ENCODE measurements at regions not wholly inside any gene's neighbourhood (a gene's known extent, or its start where the extent isn't known, plus 50 kb on each side); places are given as distances from the start of the nearest gene placed in this dataset.

GRCh38 chr3:13177641-13178040 lies 104.4 kb upstream of the IQSEC1 start (continued):
- TF ChIP-seq CREB1 (IDR thresholded peaks at IDR 0.05; ENCODE audit: low read depth) (no peak), ZBTB33 (IDR thresholded peaks at IDR 0.05) (no peak), TCF12 (IDR thresholded peaks at IDR 0.05; ENCODE audit: low read depth, low read length) (no peak), BCL11A (IDR thresholded peaks at IDR 0.05; ENCODE audit: low read depth, low read length) (no peak), TCF3 (IDR thresholded peaks at IDR 0.05; ENCODE audit: borderline replicate concordance, insufficient read depth, low read depth, low read length) (no peak), STAT3 (IDR thresholded peaks at IDR 0.05; ENCODE audit: low read depth, low read length) (no peak)

DNA sequence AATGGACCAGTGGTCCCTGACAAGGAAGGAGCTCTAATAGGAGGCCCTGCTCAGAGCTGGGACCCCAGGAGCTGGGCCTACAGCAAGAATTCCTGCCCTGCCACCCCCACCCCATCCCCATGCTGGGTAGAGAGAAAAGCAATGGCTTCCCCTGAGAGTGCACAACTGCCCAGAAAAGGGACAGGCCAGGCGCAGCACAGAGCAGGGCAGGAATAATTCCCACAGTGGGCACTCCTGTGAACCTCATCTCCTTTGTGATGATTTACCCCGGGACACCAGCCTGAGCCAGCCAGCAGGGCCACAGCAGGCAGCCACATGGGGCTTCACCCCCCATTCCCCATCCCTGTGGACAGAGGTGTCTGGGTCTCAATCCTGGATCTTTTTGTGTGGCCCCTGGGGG lies 104.0 kb upstream of the IQSEC1 start:
- FAIRE-seq: no peak
- TF ChIP-seq DPF2 (IDR thresholded peaks at IDR 0.05) (no peak), PML (IDR thresholded peaks at IDR 0.05; ENCODE audit: low read length) (no peak), RCOR1 (conservative IDR thresholded peaks at IDR 0.05; ENCODE audit: low read depth, low read length) (no peak), NR2F1 (conservative IDR thresholded peaks at IDR 0.05) (no peak), RUNX3 (IDR thresholded peaks at IDR 0.05; ENCODE audit: low read length) (no peak), SMAD5 (IDR thresholded peaks at IDR 0.05; ENCODE audit: low read depth) (no peak), CTCF (IDR thresholded peaks at IDR 0.05 in 2 of 3, conservative IDR thresholded peaks at IDR 0.05 in 1 of 3; ENCODE audit: control insufficient read depth in 2 of 3, extremely low read depth in 1 of 3, insufficient read depth in 1 of 3, low read depth in 3 of 3, low read length in 3 of 3) (no peak), MYC (IDR thresholded peaks at IDR 0.05; ENCODE audit: insufficient read depth, insufficient read length, insufficient replicate concordance, low read length, severe bottlenecking) (no peak), CHD1 (IDR thresholded peaks at IDR 0.05; ENCODE audit: low read depth, low read length) (no peak), PAX5 (IDR thresholded peaks at IDR 0.05; ENCODE audit: borderline replicate concordance, low read depth, low read length) (no peak), POU2F2 (IDR thresholded peaks at IDR 0.05; ENCODE audit: borderline replicate concordance, low read depth, low read length) (no peak), BRCA1 (IDR thresholded peaks at IDR 0.05; ENCODE audit: low read depth, low read length) (no peak), ZNF207 (IDR thresholded peaks at IDR 0.05; ENCODE audit: borderline replicate concordance) (no peak), PAX8 (IDR thresholded peaks at IDR 0.05) (no peak), SMC3 (IDR thresholded peaks at IDR 0.05; ENCODE audit: borderline replicate concordance, low read length) (no peak), CHD2 (IDR thresholded peaks at IDR 0.05; ENCODE audit: borderline replicate concordance, low read depth, low read length) (no peak), TCF12 (IDR thresholded peaks at IDR 0.05; ENCODE audit: low read depth, low read length) (no peak)

More for the DNA sequence above, 104.0 kb upstream of the IQSEC1 start:
- peaks cover 6% of the 10 kb centered on the region; the same call in 2 of the 3 replicates for H3K9me3 ChIP-seq (replicated peaks; ENCODE audit: control insufficient read depth, insufficient read depth, low read length)
- H3K9ac ChIP-seq (ENCODE audit: control insufficient read depth, insufficient read depth, low read length): no peak overlapping the region
- no peaks in the 10 kb centered on the region; a peak in 2 of 4 replicates for H3K27me3 ChIP-seq (replicated peaks in 1 of 2; ENCODE audit: control insufficient read depth in 2 of 2, insufficient read depth in 2 of 2, low read length in 1 of 2)
- H3K79me2 ChIP-seq (ENCODE audit: control insufficient read depth, insufficient read depth, low read length): no peaks in the 10 kb centered on the region
- ChIA-PET RAD21 (ENCODE audit: unreplicated experiment) (no interaction called here), CTCF (interaction anchor here (1.4 kb wide), 1 partner anchor 85 kb away, joined by 5 read pairs; no protein-coding TSS in a partner anchor), POLR2A (no interaction called here), SMC1A (ENCODE audit: uncharacterized antibody, unreplicated experiment) (interaction anchor here (1.7 kb wide), 1 partner anchor 86 kb away, joined by 4 read pairs; no protein-coding TSS in a partner anchor)
- intact Hi-C loops (cut with micrococcal nuclease; ENCODE audit: unreplicated experiment) (no loop called here), in situ Hi-C loops (cut with MboI) (no loop called here)
- BruUV-seq (replicated peaks): no TSS peak
- H4K20me1 ChIP-seq (ENCODE audit: control insufficient read depth, insufficient read depth): no peaks in the 10 kb centered on the region
- H2AFZ ChIP-seq (ENCODE audit: control insufficient read depth, low read depth, low read length): no peak overlapping the region
- 5% methylated on average over 2 of the region's 2 CpGs for whole genome bisulfite sequencing (ENCODE audit: insufficient coverage, insufficient replicate concordance, low lambda C conversion rate, missing lambda C conversion rate)
- H3K4me3 ChIP-seq: no peak overlapping the region
- H3K36me3 ChIP-seq (ENCODE audit: control insufficient read depth in 2 of 2, insufficient read depth in 2 of 2, low read length in 1 of 2): no peaks in the 10 kb centered on the region
- no peak overlapping the region for H3K27ac ChIP-seq (ENCODE audit: control insufficient read depth, insufficient read depth)
- no peaks in the 10 kb centered on the region for H3K4me1 ChIP-seq (ENCODE audit: control insufficient read depth, insufficient read depth, low read length)
- DNase-seq (ENCODE audit: low read depth, low spot score) (no peak), ATAC-seq (no peak)
- no peak overlapping the region for H3K4me2 ChIP-seq (ENCODE audit: control insufficient read depth, insufficient read depth)
